Loucy (cell line): ENCODE measurements at regions not wholly inside any gene's neighbourhood (a gene's known extent, or its start where the extent isn't known, plus 50 kb on each side); places are given as distances from the start of the nearest gene placed in this dataset.

ENCODE experiments used
- CTCF ChIP-seq: fragments of 200-600 bp; sonication (generic); conservative IDR thresholded peaks from 2 replicates; pipeline ENCODE4 v1.5.1; 2014; ENCODE audit warnings: mild to moderate bottlenecking, antibody characterized with exemption, low read length
- EZH2phosphoT487 ChIP-seq: fragments of 200-600 bp; IDR thresholded peaks from 2 replicates; pipeline ENCODE4 v1.6.1; 2018; ENCODE audit warnings: antibody characterized with exemption, mild to moderate bottlenecking, moderate library complexity, borderline replicate concordance

- no peak for TF ChIP-seq CTCF
- no peak for TF ChIP-seq EZH2phosphoT487
Measured at GRCh38 chr4:53919535-53919934, 144.9 kb downstream of the CHIC2 start.
